SK-N-MC (cell line): ENCODE measurements at regions not wholly inside any gene's neighbourhood (a gene's known extent, or its start where the extent isn't known, plus 50 kb on each side); places are given as distances from the start of the nearest gene placed in this dataset.

Experiments used
- DNase-seq: peaks from one replicate; pipeline ENCODE4 v3.0.0-alpha.2; 2011; ENCODE audit warnings: low read depth, low spot score
- H3K27ac ChIP-seq: fragments of 200-600 bp; sonication (generic); 2 replicates; pipeline ENCODE4 v1.5.1; 2016; ENCODE audit warnings: mixed run types
- H3K36me3 ChIP-seq: fragments of 200-600 bp; sonication (generic); 2 replicates; pipeline ENCODE4 v1.6.1; 2017; ENCODE audit warnings: antibody characterized with exemption, low read length, mixed read lengths; ENCODE audit not compliant: insufficient read depth
- H3K4me3 ChIP-seq: fragments of 200-600 bp; sonication (generic); 2 replicates; pipeline ENCODE4 v1.5.1; 2016
- H3K9ac ChIP-seq: fragments of 200-600 bp; sonication (generic); 2 replicates; pipeline ENCODE4 v1.8.0; 2017; ENCODE audit warnings: mixed run types, mixed read lengths; ENCODE audit not compliant: insufficient read length
- H3K9me3 ChIP-seq: fragments of 200-600 bp; sonication (generic); 2 replicates; pipeline ENCODE4 v1.6.1; 2017; ENCODE audit warnings: low read depth, mild to moderate bottlenecking, antibody characterized with exemption, low read length, moderate library complexity, mixed read lengths
- EZH2 ChIP-seq: fragments of 200-600 bp; sonication (generic); IDR thresholded peaks from one replicate; pipeline ENCODE4 v1.6.1; 2017; ENCODE audit warnings: antibody characterized with exemption
- FOXP2 ChIP-seq: optimal IDR thresholded peaks from 2 replicates; pipeline ENCODE3; 2011; ENCODE audit warnings: mild to moderate bottlenecking, moderate library complexity; ENCODE audit not compliant: insufficient read depth; ENCODE audit errors: extremely low read length, control extremely low read depth
- POLR2AphosphoS5 ChIP-seq: IDR thresholded peaks from 2 replicates; pipeline ENCODE4 v1.6.1; 2012; ENCODE audit warnings: mild to moderate bottlenecking, low read depth, low read length, borderline replicate concordance

GRCh38 chr2:120558847-120559246 lies 176.8 kb upstream of the GLI2 start:
- TF ChIP-seq EZH2 (no peak), POLR2AphosphoS5 (no peak), FOXP2 (no peak)
- no peaks in the 10 kb centered on the region for H3K9me3 ChIP-seq
- H3K4me3 ChIP-seq = no peak overlapping the region
- no peak overlapping the region for H3K27ac ChIP-seq
- DNase-seq = no peak
- no peak overlapping the region for H3K9ac ChIP-seq
- no peaks in the 10 kb centered on the region for H3K36me3 ChIP-seq

GRCh38 chr2:120559401-120559800 lies 176.3 kb upstream of the GLI2 start:
- TF ChIP-seq EZH2 (no peak), FOXP2 (no peak), POLR2AphosphoS5 (no peak)
- no peak overlapping the region for H3K27ac ChIP-seq
- no peaks in the 10 kb centered on the region for H3K9me3 ChIP-seq
- DNase-seq = no peak
- H3K9ac ChIP-seq = no peak overlapping the region
- H3K36me3 ChIP-seq = no peaks in the 10 kb centered on the region
- no peak overlapping the region for H3K4me3 ChIP-seq

- no peak overlapping the region for H3K27ac ChIP-seq
- no peak overlapping the region for H3K4me3 ChIP-seq
- no peaks in the 10 kb centered on the region for H3K36me3 ChIP-seq
- TF ChIP-seq EZH2 (no peak), FOXP2 (no peak), POLR2AphosphoS5 (no peak)
- H3K9ac ChIP-seq = no peak overlapping the region
- no peaks in the 10 kb centered on the region for H3K9me3 ChIP-seq
- DNase-seq = no peak
Measured at GRCh38 chr2:120560330-120560729, 175.3 kb upstream of the GLI2 start.

GRCh38 chr2:120561379-120562035 lies 174.2 kb upstream of the GLI2 start:
- Histone ChIP-seq H3K27ac (no peak overlapping the region), H3K36me3 (no peaks in the 10 kb centered on the region), H3K9me3 (no peaks in the 10 kb centered on the region), H3K9ac (no peak overlapping the region), H3K4me3 (no peak overlapping the region)
- DNase-seq = no peak
- TF ChIP-seq FOXP2 = no peak
- no peak for TF ChIP-seq POLR2AphosphoS5
- no peak for TF ChIP-seq EZH2

GRCh38 chr2:120562218-120563005 lies 173.3 kb upstream of the GLI2 start:
- Histone ChIP-seq H3K27ac (no peak overlapping the region), H3K9me3 (no peaks in the 10 kb centered on the region), H3K9ac (no peak overlapping the region), H3K36me3 (no peaks in the 10 kb centered on the region), H3K4me3 (no peak overlapping the region)
- TF ChIP-seq EZH2 (no peak), FOXP2 (no peak), POLR2AphosphoS5 (no peak)
- no peak for DNase-seq

- H3K4me3 ChIP-seq = no peak overlapping the region
- H3K9me3 ChIP-seq = no peaks in the 10 kb centered on the region
- no peak overlapping the region for H3K27ac ChIP-seq
- DNase-seq = no peak
- TF ChIP-seq FOXP2 (no peak), POLR2AphosphoS5 (no peak), EZH2 (no peak)
- no peak overlapping the region for H3K9ac ChIP-seq
- H3K36me3 ChIP-seq = no peaks in the 10 kb centered on the region
Measured at GRCh38 chr2:120563616-120564015, 172.1 kb upstream of the GLI2 start.

DNA sequence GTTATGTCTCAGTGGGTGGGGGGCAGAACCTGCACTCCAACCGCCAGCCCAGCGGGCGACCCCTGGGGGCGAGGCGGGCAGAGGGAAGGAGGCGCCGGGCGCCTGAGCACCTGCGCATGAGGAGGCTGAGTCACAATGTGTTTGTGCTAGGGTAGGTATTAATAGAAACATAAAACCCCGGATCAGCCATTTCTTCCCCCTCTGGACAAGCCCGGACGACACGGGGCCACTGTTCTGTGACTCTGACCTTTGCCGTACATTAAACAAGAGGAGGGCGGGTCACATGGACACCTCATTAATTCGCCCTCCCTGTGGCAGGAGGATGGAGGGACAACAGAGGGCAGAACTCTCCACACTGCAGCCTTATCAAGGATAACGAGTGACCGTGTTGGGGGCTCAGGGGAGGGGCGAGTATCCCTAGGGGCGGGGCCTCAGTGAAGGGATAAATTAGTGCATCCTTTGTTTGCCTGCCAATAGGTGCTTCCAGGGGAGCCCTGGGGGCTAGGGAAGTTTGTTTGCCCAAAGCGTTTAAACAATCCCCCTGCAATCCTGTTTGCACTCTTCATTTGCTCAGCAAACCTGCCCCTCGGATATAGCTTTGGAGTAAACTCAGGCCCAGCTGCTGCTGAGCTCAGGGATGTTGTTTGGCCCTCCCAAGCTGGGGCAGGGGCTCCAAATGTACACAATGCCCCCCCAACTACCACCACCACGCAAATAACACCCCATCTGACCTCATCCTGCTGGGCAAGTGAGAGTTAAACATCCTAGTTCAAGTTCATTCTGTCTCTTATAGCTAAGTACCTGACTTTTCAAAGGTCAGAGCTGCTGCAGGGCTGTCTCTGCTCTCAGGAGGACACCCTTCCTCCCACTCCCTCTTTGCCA lies 171.2 kb upstream of the GLI2 start:
- no peak overlapping the region for H3K4me3 ChIP-seq
- DNase-seq = no peak
- no peak overlapping the region for H3K27ac ChIP-seq
- H3K9ac ChIP-seq = no peak overlapping the region
- no peaks in the 10 kb centered on the region for H3K9me3 ChIP-seq
- TF ChIP-seq POLR2AphosphoS5 (no peak), FOXP2 (no peak), EZH2 (no peak)
- no peaks in the 10 kb centered on the region for H3K36me3 ChIP-seq

DNA sequence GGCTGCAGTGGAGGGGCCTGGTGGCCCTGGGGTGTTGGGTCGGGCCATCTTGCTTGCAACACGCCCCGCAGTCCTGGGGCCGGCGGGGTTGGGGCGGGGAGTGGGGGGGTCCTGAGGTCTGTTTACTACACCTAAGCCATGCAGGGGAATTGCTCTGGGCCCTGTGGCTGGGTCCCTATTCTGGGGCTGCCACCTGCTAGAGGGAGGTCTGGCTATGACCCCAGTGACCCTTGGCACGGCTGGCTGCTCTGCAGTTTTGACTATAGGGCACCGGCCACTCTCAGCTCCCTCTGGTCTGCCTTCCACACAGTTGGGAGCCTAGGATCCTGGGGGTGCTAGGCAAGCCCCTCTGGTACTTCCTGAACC lies 170.6 kb upstream of the GLI2 start:
- no peak overlapping the region for H3K27ac ChIP-seq
- H3K4me3 ChIP-seq = no peak overlapping the region
- H3K36me3 ChIP-seq = no peaks in the 10 kb centered on the region
- no peaks in the 10 kb centered on the region for H3K9me3 ChIP-seq
- H3K9ac ChIP-seq = no peak overlapping the region
- DNase-seq = no peak
- no peak for TF ChIP-seq EZH2
- TF ChIP-seq POLR2AphosphoS5 = no peak
- no peak for TF ChIP-seq FOXP2
